ENCODE measurements at regions not wholly inside any gene's neighbourhood (a gene's known extent, or its start where the extent isn't known, plus 50 kb on each side); places are given as distances from the start of the nearest gene placed in this dataset.

DNA sequence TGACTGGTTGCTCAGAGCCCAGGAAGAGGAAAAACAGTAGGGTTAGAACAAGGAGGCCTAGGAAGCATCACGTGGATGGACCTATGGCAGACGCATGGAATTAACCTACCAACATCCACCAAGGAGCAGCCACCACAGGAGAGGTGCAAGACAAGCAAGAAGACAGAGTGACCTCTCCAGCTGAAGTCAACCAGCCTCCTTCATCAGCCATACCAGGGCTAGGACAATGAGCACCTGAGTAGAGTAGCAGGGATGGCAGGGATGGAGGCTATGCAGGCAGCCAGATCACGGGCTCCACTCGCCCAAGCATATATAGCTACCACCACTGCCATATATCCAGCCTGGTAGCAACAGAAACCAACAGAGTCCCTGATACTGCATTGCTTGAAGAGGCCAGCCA lies 202.1 kb upstream of the B3GAT1 start:
- no peak overlapping the region for H3K4me3 ChIP-seq (replicated peaks in 1 of 3; ENCODE audit: insufficient read depth in 1 of 3, low read depth in 2 of 3, low read length in 3 of 3)
- no peak overlapping the region for H2AFZ ChIP-seq (ENCODE audit: low read length)
- no peak overlapping the region for H3K27ac ChIP-seq (ENCODE audit: extremely low read length, insufficient read depth, low read length)
- H3K27me3 ChIP-seq (ENCODE audit: control insufficient read depth in 1 of 2, insufficient read depth in 2 of 2, low read length in 2 of 2) = peaks cover 1 to 35% of the 10 kb centered on the region in 2 experiments
- FAIRE-seq = no peak
- H3K9ac ChIP-seq (ENCODE audit: insufficient read depth, low read depth, low read length) = no peak overlapping the region
- CTCF ChIA-PET (ENCODE audit: low intra/inter-chr PET ratio, low total read pairs) = no interaction called here
- no peak for TF ChIP-seq MYC (CRISPR knock-in tag; IDR thresholded peaks at IDR 0.05; ENCODE audit: borderline replicate concordance)
- no peak for TF ChIP-seq SRSF9 (IDR thresholded peaks at IDR 0.05; ENCODE audit: borderline replicate concordance, insufficient read depth, low read depth, low read length, poor library complexity, severe bottlenecking)
- no peaks in the 10 kb centered on the region for H3K79me2 ChIP-seq (ENCODE audit: insufficient read depth, low read length)
- H3K4me1 ChIP-seq (ENCODE audit: insufficient read depth, low read length) = no peaks in the 10 kb centered on the region
- ATAC-seq = no peak
- DNase-seq (ENCODE audit: low spot score) = no peak
- intact Hi-C loops (cut with micrococcal nuclease; ENCODE audit: unreplicated experiment) = no loop called here
- in situ Hi-C loops (cut with HindIII; ENCODE audit: extremely low pct_ligation_motif_present, low pct_unique_long_range_greater_than_20kb) = no loop called here
- no peak overlapping the region for H3K4me2 ChIP-seq (ENCODE audit: low read depth, low read length)
- WGBS (ENCODE audit: low lambda C conversion rate) = 0% methylated on average over 2 of the region's 4 CpGs
- H3K36me3 ChIP-seq (replicated peaks in 1 of 2; ENCODE audit: control insufficient read depth in 1 of 2, insufficient read depth in 2 of 2, low read length in 2 of 2) = no peaks in the 10 kb centered on the region
- POLR2A ChIA-PET = no interaction called here
- H3K9me3 ChIP-seq (ENCODE audit: low read length) = no peaks in the 10 kb centered on the region
- no peaks in the 10 kb centered on the region for H4K20me1 ChIP-seq (ENCODE audit: insufficient read depth, low read length)
- no TSS peak for BruUV-seq (replicated peaks)

GRCh38 chr11:134613646-134614045 lies 201.6 kb upstream of the B3GAT1 start:
- no peaks in the 10 kb centered on the region for H3K4me1 ChIP-seq (ENCODE audit: insufficient read depth, low read length)
- ATAC-seq (no peak), DNase-seq (ENCODE audit: low spot score) (no peak), FAIRE-seq (no peak)
- WGBS (ENCODE audit: low lambda C conversion rate) = 8% methylated on average over 3 of the region's 9 CpGs
- H3K4me2 ChIP-seq (ENCODE audit: low read depth, low read length) = no peak overlapping the region
- BruUV-seq (replicated peaks) = no TSS peak
- H3K36me3 ChIP-seq (replicated peaks in 1 of 2; ENCODE audit: control insufficient read depth in 1 of 2, insufficient read depth in 2 of 2, low read length in 2 of 2) = no peaks in the 10 kb centered on the region
- no peaks in the 10 kb centered on the region for H4K20me1 ChIP-seq (ENCODE audit: insufficient read depth, low read length)
- ChIA-PET POLR2A (no interaction called here), CTCF (ENCODE audit: low intra/inter-chr PET ratio, low total read pairs) (no interaction called here)
- intact Hi-C loops (cut with micrococcal nuclease; ENCODE audit: unreplicated experiment) = no loop called here
- in situ Hi-C loops (cut with HindIII; ENCODE audit: extremely low pct_ligation_motif_present, low pct_unique_long_range_greater_than_20kb) = no loop called here
- H3K4me3 ChIP-seq (replicated peaks in 1 of 3; ENCODE audit: insufficient read depth in 1 of 3, low read depth in 2 of 3, low read length in 3 of 3) = no peak overlapping the region
- no peaks in the 10 kb centered on the region for H3K79me2 ChIP-seq (ENCODE audit: insufficient read depth, low read length)
- no peak overlapping the region for H3K9ac ChIP-seq (ENCODE audit: insufficient read depth, low read depth, low read length)
- H2AFZ ChIP-seq (ENCODE audit: low read length) = no peak overlapping the region
- no peak overlapping the region for H3K27ac ChIP-seq (ENCODE audit: extremely low read length, insufficient read depth, low read length)
- H3K9me3 ChIP-seq (ENCODE audit: low read length) = no peaks in the 10 kb centered on the region
- H3K27me3 ChIP-seq (ENCODE audit: control insufficient read depth in 1 of 2, insufficient read depth in 2 of 2, low read length in 2 of 2) = peaks cover 1 to 39% of the 10 kb centered on the region in 2 experiments
- no peak for TF ChIP-seq ZNF33A (CRISPR knock-in tag; IDR thresholded peaks at IDR 0.05; ENCODE audit: borderline replicate concordance)
- no peak for TF ChIP-seq SALL1 (CRISPR knock-in tag; IDR thresholded peaks at IDR 0.05)
- TF ChIP-seq PRDM10 (CRISPR knock-in tag; IDR thresholded peaks at IDR 0.05; ENCODE audit: low read depth) = no peak
- TF ChIP-seq ZNF839 (CRISPR knock-in tag; IDR thresholded peaks at IDR 0.05; ENCODE audit: borderline replicate concordance) = no peak
- TF ChIP-seq ZNF205 (CRISPR knock-in tag; IDR thresholded peaks at IDR 0.05) = no peak
- no peak for TF ChIP-seq MAFF (IDR thresholded peaks at IDR 0.05; ENCODE audit: low read depth, low read length)
- no peak for TF ChIP-seq ATRX (CRISPR knock-in tag; IDR thresholded peaks at IDR 0.05; ENCODE audit: borderline replicate concordance)
- TF ChIP-seq RFX1 (IDR thresholded peaks at IDR 0.05) = no peak
- no peak for TF ChIP-seq SIN3B (IDR thresholded peaks at IDR 0.05; ENCODE audit: low read length)
- no peak for TF ChIP-seq MAFK (conservative IDR thresholded peaks at IDR 0.05 in 1 of 2, IDR thresholded peaks at IDR 0.05 in 1 of 2; ENCODE audit: low read length in 2 of 2)
- TF ChIP-seq GPBP1L1 (CRISPR knock-in tag; IDR thresholded peaks at IDR 0.05) = no peak
- TF ChIP-seq NRL (CRISPR knock-in tag; IDR thresholded peaks at IDR 0.05; ENCODE audit: borderline replicate concordance) = no peak
- no peak for TF ChIP-seq SP5 (CRISPR knock-in tag; IDR thresholded peaks at IDR 0.05; ENCODE audit: borderline replicate concordance, low read depth)
